KMS-11 (cell line): ENCODE measurements at regions not wholly inside any gene's neighbourhood (a gene's known extent, or its start where the extent isn't known, plus 50 kb on each side); places are given as distances from the start of the nearest gene placed in this dataset.

Experiments used
- H2AFZ ChIP-seq: fragments of 200-600 bp; sonication (generic); 2 replicates; pipeline ENCODE4 v1.6.1; 2016; ENCODE audit warnings: antibody characterized with exemption, mixed run types, low read depth
- H3K27ac ChIP-seq: fragments of 200-600 bp; sonication (generic); 2 replicates; pipeline ENCODE4 v1.6.1; 2016; ENCODE audit warnings: mild to moderate bottlenecking, mixed run types
- H3K27me3 ChIP-seq: fragments of 200-600 bp; sonication (generic); 2 replicates; pipeline ENCODE4 v1.6.1; 2017; ENCODE audit warnings: mild to moderate bottlenecking, low read depth, mixed run types, moderate library complexity; ENCODE audit not compliant: insufficient read depth
- H3K36me3 ChIP-seq: fragments of 200-600 bp; sonication (generic); 2 replicates; pipeline ENCODE4 v1.6.1; 2017; ENCODE audit warnings: mild to moderate bottlenecking, mixed run types; ENCODE audit not compliant: insufficient read depth
- H3K4me1 ChIP-seq: fragments of 200-600 bp; sonication (generic); 2 replicates; pipeline ENCODE4 v1.6.1; 2016; ENCODE audit warnings: mild to moderate bottlenecking, low read depth, mixed run types; ENCODE audit not compliant: poor library complexity, severe bottlenecking
- H3K4me2 ChIP-seq: fragments of 200-600 bp; sonication (generic); 2 replicates; pipeline ENCODE4 v1.7.0; 2016; ENCODE audit warnings: mild to moderate bottlenecking, mixed run types
- H3K4me3 ChIP-seq: fragments of 200-600 bp; sonication (generic); IDR thresholded peaks from 2 replicates; pipeline ENCODE4 v1.6.1; 2017; ENCODE audit warnings: low read depth, low read length, mixed read lengths; ENCODE audit not compliant: insufficient read depth
- H3K79me2 ChIP-seq: fragments of 200-600 bp; sonication (generic); 2 replicates; pipeline ENCODE4 v1.6.1; 2016; ENCODE audit warnings: low read depth, mixed run types; ENCODE audit not compliant: insufficient read depth
- H3K9ac ChIP-seq: fragments of 200-600 bp; sonication (generic); 2 replicates; pipeline ENCODE4 v1.6.1; 2016; ENCODE audit warnings: mild to moderate bottlenecking, mixed run types
- H4K20me1 ChIP-seq: fragments of 200-600 bp; sonication (generic); 2 replicates; pipeline ENCODE4 v1.6.1; 2016; ENCODE audit warnings: mild to moderate bottlenecking, mixed run types; ENCODE audit not compliant: insufficient read depth
- CTCF ChIP-seq: fragments of 200-600 bp; sonication (generic); conservative IDR thresholded peaks from 2 replicates; pipeline ENCODE4 v1.6.1; 2017; ENCODE audit warnings: low read depth, mild to moderate bottlenecking, antibody characterized with exemption, low read length, moderate library complexity, mixed read lengths

GRCh38 chr2:12890481-12890991, 173.8 kb downstream of the TRIB2 start:
- Histone ChIP-seq H4K20me1 (no peaks in the 10 kb centered on the region), H3K27me3 (no peaks in the 10 kb centered on the region), H3K9ac (no peak overlapping the region), H3K27ac (no peak overlapping the region), H3K4me2 (no peak overlapping the region), H3K79me2 (no peaks in the 10 kb centered on the region), H2AFZ (no peak overlapping the region), H3K36me3 (no peaks in the 10 kb centered on the region), H3K4me1 (no peaks in the 10 kb centered on the region), H3K4me3 (no peak overlapping the region)
- TF ChIP-seq CTCF: no peak

- Histone ChIP-seq H3K4me1 (no peaks in the 10 kb centered on the region), H3K4me2 (no peak overlapping the region), H3K4me3 (no peak overlapping the region), H3K27me3 (no peaks in the 10 kb centered on the region), H3K9ac (no peak overlapping the region), H4K20me1 (no peaks in the 10 kb centered on the region), H3K79me2 (no peaks in the 10 kb centered on the region), H2AFZ (no peak overlapping the region), H3K36me3 (no peaks in the 10 kb centered on the region), H3K27ac (no peak overlapping the region)
- no peak for TF ChIP-seq CTCF
These were observed 178.3 kb downstream of the TRIB2 start for GRCh38 chr2:12895017-12895416.

GRCh38 chr2:12896318-12896982, 179.7 kb downstream of the TRIB2 start:
- no peaks in the 10 kb centered on the region for H3K27me3 ChIP-seq
- no peak overlapping the region for H3K27ac ChIP-seq
- H3K4me2 ChIP-seq: no peak overlapping the region
- H3K36me3 ChIP-seq: no peaks in the 10 kb centered on the region
- no peak overlapping the region for H3K9ac ChIP-seq
- TF ChIP-seq CTCF: no peak
- H3K79me2 ChIP-seq: no peaks in the 10 kb centered on the region
- no peak overlapping the region for H3K4me3 ChIP-seq
- no peaks in the 10 kb centered on the region for H4K20me1 ChIP-seq
- H2AFZ ChIP-seq: no peak overlapping the region
- no peaks in the 10 kb centered on the region for H3K4me1 ChIP-seq

GRCh38 chr2:12897181-12897580, 180.4 kb downstream of the TRIB2 start:
- Histone ChIP-seq H3K4me1 (no peaks in the 10 kb centered on the region), H3K79me2 (no peaks in the 10 kb centered on the region), H3K27ac (no peak overlapping the region), H2AFZ (no peak overlapping the region), H3K4me3 (no peak overlapping the region), H3K4me2 (no peak overlapping the region), H3K36me3 (no peaks in the 10 kb centered on the region), H3K9ac (no peak overlapping the region), H3K27me3 (no peaks in the 10 kb centered on the region), H4K20me1 (no peaks in the 10 kb centered on the region)
- TF ChIP-seq CTCF: no peak
